ENCODE measurements at regions not wholly inside any gene's neighbourhood (a gene's known extent, or its start where the extent isn't known, plus 50 kb on each side); places are given as distances from the start of the nearest gene placed in this dataset.

DNA sequence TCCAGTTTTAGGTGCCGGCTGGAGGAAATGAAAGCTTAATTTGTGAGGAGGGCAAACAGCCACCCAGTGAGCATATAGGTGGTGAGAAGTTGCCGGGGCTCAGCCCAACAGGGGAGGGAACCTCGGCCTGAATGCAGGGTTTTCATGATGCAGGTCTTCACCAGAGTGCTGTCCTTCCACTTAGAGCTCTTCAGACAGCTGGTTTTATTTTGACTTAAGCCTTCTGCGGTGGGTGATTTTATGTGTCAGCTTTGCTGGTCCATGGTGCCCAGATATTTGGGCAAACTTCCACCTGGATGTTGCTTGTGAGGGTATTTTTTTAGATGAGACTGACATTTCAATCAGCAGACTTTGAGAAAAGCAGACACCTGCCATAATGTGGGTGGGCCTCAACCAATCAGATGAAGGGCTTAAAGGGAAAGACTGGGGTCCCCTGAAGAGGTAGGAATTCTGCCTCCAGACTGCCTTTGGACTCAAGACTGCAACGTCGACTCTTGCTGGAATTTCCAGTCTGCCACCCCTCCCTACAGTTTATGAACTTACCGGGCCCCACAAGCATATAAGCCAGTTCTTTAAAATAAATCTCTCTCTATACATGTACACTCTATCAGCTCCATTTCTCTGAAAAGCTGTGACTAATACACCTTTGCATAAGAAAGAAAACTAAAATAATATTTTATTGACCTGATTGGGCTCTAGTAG, 72.8 kb downstream of the RHOU start (continued):
- TF ChIP-seq, protein P1, sequence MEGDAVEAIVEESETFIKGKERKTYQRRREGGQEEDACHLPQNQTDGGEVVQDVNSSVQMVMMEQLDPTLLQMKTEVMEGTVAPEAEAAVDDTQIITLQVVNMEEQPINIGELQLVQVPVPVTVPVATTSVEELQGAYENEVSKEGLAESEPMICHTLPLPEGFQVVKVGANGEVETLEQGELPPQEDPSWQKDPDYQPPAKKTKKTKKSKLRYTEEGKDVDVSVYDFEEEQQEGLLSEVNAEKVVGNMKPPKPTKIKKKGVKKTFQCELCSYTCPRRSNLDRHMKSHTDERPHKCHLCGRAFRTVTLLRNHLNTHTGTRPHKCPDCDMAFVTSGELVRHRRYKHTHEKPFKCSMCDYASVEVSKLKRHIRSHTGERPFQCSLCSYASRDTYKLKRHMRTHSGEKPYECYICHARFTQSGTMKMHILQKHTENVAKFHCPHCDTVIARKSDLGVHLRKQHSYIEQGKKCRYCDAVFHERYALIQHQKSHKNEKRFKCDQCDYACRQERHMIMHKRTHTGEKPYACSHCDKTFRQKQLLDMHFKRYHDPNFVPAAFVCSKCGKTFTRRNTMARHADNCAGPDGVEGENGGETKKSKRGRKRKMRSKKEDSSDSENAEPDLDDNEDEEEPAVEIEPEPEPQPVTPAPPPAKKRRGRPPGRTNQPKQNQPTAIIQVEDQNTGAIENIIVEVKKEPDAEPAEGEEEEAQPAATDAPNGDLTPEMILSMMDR (IDR thresholded peaks at IDR 0.05; ENCODE audit: low read depth, low read length, missing input control) = no peak
- TF ChIP-seq, protein P2, sequence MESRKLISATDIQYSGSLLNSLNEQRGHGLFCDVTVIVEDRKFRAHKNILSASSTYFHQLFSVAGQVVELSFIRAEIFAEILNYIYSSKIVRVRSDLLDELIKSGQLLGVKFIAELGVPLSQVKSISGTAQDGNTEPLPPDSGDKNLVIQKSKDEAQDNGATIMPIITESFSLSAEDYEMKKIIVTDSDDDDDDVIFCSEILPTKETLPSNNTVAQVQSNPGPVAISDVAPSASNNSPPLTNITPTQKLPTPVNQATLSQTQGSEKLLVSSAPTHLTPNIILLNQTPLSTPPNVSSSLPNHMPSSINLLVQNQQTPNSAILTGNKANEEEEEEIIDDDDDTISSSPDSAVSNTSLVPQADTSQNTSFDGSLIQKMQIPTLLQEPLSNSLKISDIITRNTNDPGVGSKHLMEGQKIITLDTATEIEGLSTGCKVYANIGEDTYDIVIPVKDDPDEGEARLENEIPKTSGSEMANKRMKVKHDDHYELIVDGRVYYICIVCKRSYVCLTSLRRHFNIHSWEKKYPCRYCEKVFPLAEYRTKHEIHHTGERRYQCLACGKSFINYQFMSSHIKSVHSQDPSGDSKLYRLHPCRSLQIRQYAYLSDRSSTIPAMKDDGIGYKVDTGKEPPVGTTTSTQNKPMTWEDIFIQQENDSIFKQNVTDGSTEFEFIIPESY (IDR thresholded peaks at IDR 0.05) = no peak
- TF ChIP-seq FOXA2 (IDR thresholded peaks at IDR 0.05) = no peak

DNA sequence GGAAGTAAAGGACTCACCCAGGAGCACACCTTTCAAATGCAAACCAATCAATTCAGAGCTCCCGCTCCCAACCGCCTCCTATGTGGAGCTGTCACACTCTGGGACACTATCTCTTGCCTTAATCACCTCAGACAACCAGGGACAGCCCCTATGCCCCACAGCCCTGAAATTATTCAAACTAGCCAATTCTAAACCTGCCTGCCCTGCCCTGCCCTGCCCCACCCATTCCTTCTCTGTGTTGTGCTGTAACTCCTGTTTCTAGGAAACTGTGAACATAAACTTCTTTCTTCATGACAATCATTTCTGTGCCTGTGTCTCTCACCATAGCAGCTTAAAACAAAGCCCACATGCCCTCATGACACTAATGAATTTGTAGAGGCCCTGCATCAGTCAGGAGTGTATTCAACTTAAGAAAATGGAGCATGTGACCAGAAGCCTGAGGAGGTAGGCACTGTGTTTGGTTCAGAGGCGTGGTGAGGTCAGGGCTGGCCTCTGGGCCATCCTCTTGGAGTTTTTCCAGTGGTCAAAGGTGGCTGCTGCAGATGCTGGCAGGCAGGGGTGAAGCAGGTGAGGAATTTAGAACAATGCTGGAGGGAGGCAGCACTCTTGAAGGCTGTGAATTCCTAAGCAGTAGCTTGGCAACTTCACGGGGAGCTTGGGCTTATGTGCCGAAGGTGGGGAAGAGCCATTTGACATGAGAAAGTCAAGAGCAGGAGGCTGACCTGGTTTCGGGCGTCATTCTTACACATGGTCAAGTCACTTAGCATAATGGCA, 74.5 kb downstream of the RHOU start:
- H3K9me3 ChIP-seq (ENCODE audit: control insufficient read depth in 4 of 4, low read length in 3 of 4) = no peaks in the 10 kb centered on the region
- TF ChIP-seq TAF1 (conservative IDR thresholded peaks at IDR 0.05) (no peak), HNF4A (conservative IDR thresholded peaks at IDR 0.05) (peak; percentile 78 to 86), FOXA2 (IDR thresholded peaks at IDR 0.05) (peak; percentile 19), YY1 (IDR thresholded peaks at IDR 0.05) (no peak), RXRA (IDR thresholded peaks at IDR 0.05) (peak; percentile 78 to 81), NR2F2 (IDR thresholded peaks at IDR 0.05) (peak; percentile 51), GABPA (IDR thresholded peaks at IDR 0.05 in 1 of 2, conservative IDR thresholded peaks at IDR 0.05 in 1 of 2) (no peak), JUND (IDR thresholded peaks at IDR 0.05) (peak; percentile 30 to 66), HNF4G (IDR thresholded peaks at IDR 0.05) (peak; percentile 36), RAD21 (IDR thresholded peaks at IDR 0.05) (peak; percentile 45 to 54), SP1 (IDR thresholded peaks at IDR 0.05) (peak; percentile 73)
- TF ChIP-seq, protein P1 (IDR thresholded peaks at IDR 0.05; ENCODE audit: low read depth, low read length, missing input control) = peak; percentile 18
- TF ChIP-seq, protein P3, sequence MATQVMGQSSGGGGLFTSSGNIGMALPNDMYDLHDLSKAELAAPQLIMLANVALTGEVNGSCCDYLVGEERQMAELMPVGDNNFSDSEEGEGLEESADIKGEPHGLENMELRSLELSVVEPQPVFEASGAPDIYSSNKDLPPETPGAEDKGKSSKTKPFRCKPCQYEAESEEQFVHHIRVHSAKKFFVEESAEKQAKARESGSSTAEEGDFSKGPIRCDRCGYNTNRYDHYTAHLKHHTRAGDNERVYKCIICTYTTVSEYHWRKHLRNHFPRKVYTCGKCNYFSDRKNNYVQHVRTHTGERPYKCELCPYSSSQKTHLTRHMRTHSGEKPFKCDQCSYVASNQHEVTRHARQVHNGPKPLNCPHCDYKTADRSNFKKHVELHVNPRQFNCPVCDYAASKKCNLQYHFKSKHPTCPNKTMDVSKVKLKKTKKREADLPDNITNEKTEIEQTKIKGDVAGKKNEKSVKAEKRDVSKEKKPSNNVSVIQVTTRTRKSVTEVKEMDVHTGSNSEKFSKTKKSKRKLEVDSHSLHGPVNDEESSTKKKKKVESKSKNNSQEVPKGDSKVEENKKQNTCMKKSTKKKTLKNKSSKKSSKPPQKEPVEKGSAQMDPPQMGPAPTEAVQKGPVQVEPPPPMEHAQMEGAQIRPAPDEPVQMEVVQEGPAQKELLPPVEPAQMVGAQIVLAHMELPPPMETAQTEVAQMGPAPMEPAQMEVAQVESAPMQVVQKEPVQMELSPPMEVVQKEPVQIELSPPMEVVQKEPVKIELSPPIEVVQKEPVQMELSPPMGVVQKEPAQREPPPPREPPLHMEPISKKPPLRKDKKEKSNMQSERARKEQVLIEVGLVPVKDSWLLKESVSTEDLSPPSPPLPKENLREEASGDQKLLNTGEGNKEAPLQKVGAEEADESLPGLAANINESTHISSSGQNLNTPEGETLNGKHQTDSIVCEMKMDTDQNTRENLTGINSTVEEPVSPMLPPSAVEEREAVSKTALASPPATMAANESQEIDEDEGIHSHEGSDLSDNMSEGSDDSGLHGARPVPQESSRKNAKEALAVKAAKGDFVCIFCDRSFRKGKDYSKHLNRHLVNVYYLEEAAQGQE (IDR thresholded peaks at IDR 0.05) = no peak
- TF ChIP-seq, protein P2 (IDR thresholded peaks at IDR 0.05) = no peak
- H3K4me3 ChIP-seq (ENCODE audit: low read depth in 1 of 3, low read length in 3 of 3) = no peak overlapping the region
- no peak overlapping the region for H3K9ac ChIP-seq (ENCODE audit: low read depth in 1 of 2, low read length in 2 of 2)
- no peak for DNase-seq (ENCODE audit: low spot score)
- H3K27me3 ChIP-seq (ENCODE audit: control insufficient read depth in 4 of 4, insufficient read depth in 4 of 4, low read length in 3 of 4) = no peaks in the 10 kb centered on the region
- peaks cover 0 to 18% (median 8%) of the 10 kb centered on the region in 4 donors for H3K4me1 ChIP-seq (ENCODE audit: control insufficient read depth in 4 of 4, insufficient read depth in 4 of 4, low read length in 3 of 4)
- 83% methylated on average over 7 of the region's 7 CpGs for WGBS
- no peak overlapping the region for H3K27ac ChIP-seq (ENCODE audit: low read depth in 1 of 2, low read length in 2 of 2)
- H3K36me3 ChIP-seq (ENCODE audit: control insufficient read depth in 4 of 4, insufficient read depth in 3 of 4, low read depth in 1 of 4, low read length in 3 of 4) = no peaks in the 10 kb centered on the region

All from liver (tissue), 8 donors.